22Rv1 (cell line): ENCODE measurements at regions not wholly inside any gene's neighbourhood (a gene's known extent, or its start where the extent isn't known, plus 50 kb on each side); places are given as distances from the start of the nearest gene placed in this dataset.
"Not testable (repeated sequence)": the region's sequence is repeated elsewhere in the genome, so short reads cannot be mapped to it uniquely, and the experiment has no call there.

Experiments used
- ZFX ChIP-seq: fragments of 450-650 bp; IDR thresholded peaks from 2 replicates; pipeline ENCODE4 v1.6.1; 2017; ENCODE audit warnings: antibody characterized with exemption, borderline replicate concordance
- TF ChIP-seq, protein P1 (sequence below): fragments of 450-650 bp; IDR thresholded peaks from 2 replicates; pipeline ENCODE4 v1.5.1; 2017; ENCODE audit warnings: mild to moderate bottlenecking

GRCh38 chr4:49523816-49524765 is 538.0 kb downstream of the CWH43 start:
- TF ChIP-seq, protein P1, sequence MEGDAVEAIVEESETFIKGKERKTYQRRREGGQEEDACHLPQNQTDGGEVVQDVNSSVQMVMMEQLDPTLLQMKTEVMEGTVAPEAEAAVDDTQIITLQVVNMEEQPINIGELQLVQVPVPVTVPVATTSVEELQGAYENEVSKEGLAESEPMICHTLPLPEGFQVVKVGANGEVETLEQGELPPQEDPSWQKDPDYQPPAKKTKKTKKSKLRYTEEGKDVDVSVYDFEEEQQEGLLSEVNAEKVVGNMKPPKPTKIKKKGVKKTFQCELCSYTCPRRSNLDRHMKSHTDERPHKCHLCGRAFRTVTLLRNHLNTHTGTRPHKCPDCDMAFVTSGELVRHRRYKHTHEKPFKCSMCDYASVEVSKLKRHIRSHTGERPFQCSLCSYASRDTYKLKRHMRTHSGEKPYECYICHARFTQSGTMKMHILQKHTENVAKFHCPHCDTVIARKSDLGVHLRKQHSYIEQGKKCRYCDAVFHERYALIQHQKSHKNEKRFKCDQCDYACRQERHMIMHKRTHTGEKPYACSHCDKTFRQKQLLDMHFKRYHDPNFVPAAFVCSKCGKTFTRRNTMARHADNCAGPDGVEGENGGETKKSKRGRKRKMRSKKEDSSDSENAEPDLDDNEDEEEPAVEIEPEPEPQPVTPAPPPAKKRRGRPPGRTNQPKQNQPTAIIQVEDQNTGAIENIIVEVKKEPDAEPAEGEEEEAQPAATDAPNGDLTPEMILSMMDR = not testable (repeated sequence)
- not testable (repeated sequence) for TF ChIP-seq ZFX
